ENCODE measurements at regions not wholly inside any gene's neighbourhood (a gene's known extent, or its start where the extent isn't known, plus 50 kb on each side); places are given as distances from the start of the nearest gene placed in this dataset.

DNA sequence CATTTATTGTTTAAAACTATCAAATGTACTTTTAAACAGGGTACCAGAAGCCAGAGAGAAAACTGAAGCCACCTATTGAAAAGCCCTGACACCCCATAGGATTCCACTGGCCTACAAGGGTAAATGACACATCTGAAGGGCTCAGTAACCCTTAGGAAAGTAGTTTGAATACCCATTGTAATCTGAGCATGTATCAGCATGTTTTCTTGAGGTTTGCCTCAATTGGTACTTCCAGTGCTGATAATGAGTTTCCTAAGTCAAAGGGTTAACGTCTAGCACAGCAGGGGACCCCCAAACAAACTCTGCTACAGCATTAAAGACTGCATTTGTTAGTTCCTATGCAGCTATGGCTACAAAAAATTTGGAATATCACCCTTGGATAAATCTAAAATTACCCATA lies 657.1 kb downstream of the NR2F1-AS1 start:
- TF ChIP-seq BCLAF1 (IDR thresholded peaks at IDR 0.05) (no peak), TAF1 (IDR thresholded peaks at IDR 0.05; ENCODE audit: borderline replicate concordance, low read depth, low read length) (no peak), NR2F1 (conservative IDR thresholded peaks at IDR 0.05) (no peak), YBX1 (IDR thresholded peaks at IDR 0.05) (no peak), IKZF2 (IDR thresholded peaks at IDR 0.05) (no peak), JUNB (IDR thresholded peaks at IDR 0.05) (no peak), SIN3A (IDR thresholded peaks at IDR 0.05; ENCODE audit: low read depth, low read length) (no peak)
- DNase-seq (ENCODE audit: low read depth, low spot score) (no peak), ATAC-seq (no peak), FAIRE-seq (no peak)
- intact Hi-C loops (cut with micrococcal nuclease; ENCODE audit: unreplicated experiment) (no loop called here), in situ Hi-C loops (cut with MboI) (no loop called here)
- no peaks in the 10 kb centered on the region for H3K9me3 ChIP-seq (replicated peaks; ENCODE audit: control insufficient read depth, insufficient read depth, low read length)
- H2AFZ ChIP-seq (ENCODE audit: control insufficient read depth, low read depth, low read length): no peak overlapping the region
- no peak overlapping the region for H3K4me2 ChIP-seq (ENCODE audit: control insufficient read depth, insufficient read depth)
- WGBS (ENCODE audit: insufficient coverage, insufficient replicate concordance, low lambda C conversion rate, missing lambda C conversion rate): 0% methylated on average over 1 of the region's 1 CpG
- ChIA-PET CTCF (interaction anchor here (1.5 kb wide), 1 partner anchor 14 kb away, joined by 3 read pairs; no protein-coding TSS in a partner anchor), RAD21 (ENCODE audit: unreplicated experiment) (no interaction called here), SMC1A (ENCODE audit: uncharacterized antibody, unreplicated experiment) (interaction anchor here (0.6 to 2.6 kb wide), 3 partner anchors 13 to 38 kb away, joined by 4 to 14 read pairs (median 4); no protein-coding TSS in a partner anchor), POLR2A (no interaction called here)
- no peaks in the 10 kb centered on the region for H3K27me3 ChIP-seq (replicated peaks in 1 of 2; ENCODE audit: control insufficient read depth in 2 of 2, insufficient read depth in 2 of 2, low read length in 1 of 2)
- no TSS peak for BruUV-seq (replicated peaks)
- no peak overlapping the region for H3K27ac ChIP-seq (ENCODE audit: control insufficient read depth, insufficient read depth)
- H3K36me3 ChIP-seq (ENCODE audit: control insufficient read depth in 2 of 2, insufficient read depth in 2 of 2, low read length in 1 of 2): no peaks in the 10 kb centered on the region
- H3K4me3 ChIP-seq: no peak overlapping the region
- H3K9ac ChIP-seq (ENCODE audit: control insufficient read depth, insufficient read depth, low read length): no peak overlapping the region
- no peaks in the 10 kb centered on the region for H3K4me1 ChIP-seq (ENCODE audit: control insufficient read depth, insufficient read depth, low read length)
- no peaks in the 10 kb centered on the region for H4K20me1 ChIP-seq (ENCODE audit: control insufficient read depth, insufficient read depth)
- H3K79me2 ChIP-seq (ENCODE audit: control insufficient read depth, insufficient read depth, low read length): no peaks in the 10 kb centered on the region

All from GM12878 (cell line).